ENCODE measurements at regions not wholly inside any gene's neighbourhood (a gene's known extent, or its start where the extent isn't known, plus 50 kb on each side); places are given as distances from the start of the nearest gene placed in this dataset.

GRCh38 chr18:42268186-42268725, 313.2 kb downstream of the PIK3C3 start:
- no peak for DNase-seq (ENCODE audit: low read depth)

- no peak for DNase-seq (ENCODE audit: low read depth)
These were observed 313.8 kb downstream of the PIK3C3 start for GRCh38 chr18:42268798-42269197.

- no peak for DNase-seq (ENCODE audit: low read depth)
These were observed 316.8 kb downstream of the PIK3C3 start for GRCh38 chr18:42271647-42272414.

GRCh38 chr18:42274488-42275137, 319.6 kb downstream of the PIK3C3 start:
- DNase-seq (ENCODE audit: low read depth): no peak

- no peak for DNase-seq (ENCODE audit: low read depth)
These were observed 320.1 kb downstream of the PIK3C3 start for GRCh38 chr18:42275138-42275535.

GRCh38 chr18:42275949-42276730, 321.1 kb downstream of the PIK3C3 start:
- no peak for DNase-seq (ENCODE audit: low read depth)

GRCh38 chr18:42281124-42281523, 326.1 kb downstream of the PIK3C3 start:
- DNase-seq (ENCODE audit: low read depth): no peak

GRCh38 chr18:42281851-42282250, 326.8 kb downstream of the PIK3C3 start:
- no peak for DNase-seq (ENCODE audit: low read depth)

- DNase-seq (ENCODE audit: low read depth): no peak
These were observed 332.0 kb downstream of the PIK3C3 start for GRCh38 chr18:42287047-42287446.

GRCh38 chr18:42288129-42288528, 333.1 kb downstream of the PIK3C3 start:
- DNase-seq (ENCODE audit: low read depth): no peak

- no peak for DNase-seq (ENCODE audit: low read depth)
These were observed 334.5 kb downstream of the PIK3C3 start for GRCh38 chr18:42289526-42289925.

- no peak for DNase-seq (ENCODE audit: low read depth)
These were observed 335.6 kb downstream of the PIK3C3 start for GRCh38 chr18:42290318-42291307.

GRCh38 chr18:42292654-42293053, 337.6 kb downstream of the PIK3C3 start:
- no peak for DNase-seq (ENCODE audit: low read depth)

GRCh38 chr18:42296192-42296591, 341.2 kb downstream of the PIK3C3 start:
- no peak for DNase-seq (ENCODE audit: low read depth)

- DNase-seq (ENCODE audit: low read depth): no peak
These were observed 341.7 kb downstream of the PIK3C3 start for GRCh38 chr18:42296723-42297122.

GRCh38 chr18:42298759-42299675, 344.0 kb downstream of the PIK3C3 start:
- DNase-seq (ENCODE audit: low read depth): peak; percentile 4

GRCh38 chr18:42305869-42306593, 351.0 kb downstream of the PIK3C3 start:
- DNase-seq (ENCODE audit: low read depth): no peak

- DNase-seq (ENCODE audit: low read depth): no peak
These were observed 351.6 kb downstream of the PIK3C3 start for GRCh38 chr18:42306594-42306980.

GRCh38 chr18:42310956-42311355, 355.9 kb downstream of the PIK3C3 start:
- no peak for DNase-seq (ENCODE audit: low read depth)

- no peak for DNase-seq (ENCODE audit: low read depth)
These were observed 371.7 kb downstream of the PIK3C3 start for GRCh38 chr18:42326752-42327151.
